ENCODE measurements at regions not wholly inside any gene's neighbourhood (a gene's known extent, or its start where the extent isn't known, plus 50 kb on each side); places are given as distances from the start of the nearest gene placed in this dataset.

- H3K27ac ChIP-seq (ENCODE audit: low read length): no peak overlapping the region
- H2AFZ ChIP-seq (ENCODE audit: low read depth, low read length): no peak overlapping the region
- no peaks in the 10 kb centered on the region for H3K27me3 ChIP-seq (ENCODE audit: insufficient read depth, low read depth, low read length)
- H3K9me3 ChIP-seq (ENCODE audit: low read length): no peaks in the 10 kb centered on the region
- H3F3A ChIP-seq (ENCODE audit: insufficient read depth, low read length, poor library complexity, severe bottlenecking): peaks cover 4% of the 10 kb centered on the region
- no peaks in the 10 kb centered on the region for H4K20me1 ChIP-seq (ENCODE audit: insufficient read depth)
- H3K36me3 ChIP-seq (ENCODE audit: insufficient read depth, low read length): no peaks in the 10 kb centered on the region
- no peaks in the 10 kb centered on the region for H3K9me2 ChIP-seq (ENCODE audit: insufficient read depth, low read length)
- TF ChIP-seq EP300 (conservative IDR thresholded peaks at IDR 0.05; ENCODE audit: poor library complexity, severe bottlenecking) (no peak), EZH2 (IDR thresholded peaks at IDR 0.05; ENCODE audit: borderline replicate concordance, insufficient read depth, low read length, poor library complexity, severe bottlenecking) (no peak), TAF1 (IDR thresholded peaks at IDR 0.05; ENCODE audit: low read depth) (no peak), REST (IDR thresholded peaks at IDR 0.05; ENCODE audit: borderline replicate concordance) (no peak), MXI1 (conservative IDR thresholded peaks at IDR 0.05; ENCODE audit: poor library complexity, severe bottlenecking) (no peak), CTCF (IDR thresholded peaks at IDR 0.05; ENCODE audit: poor library complexity, severe bottlenecking) (no peak), RAD21 (conservative IDR thresholded peaks at IDR 0.05) (no peak), POLR2AphosphoS5 (IDR thresholded peaks at IDR 0.05) (no peak), SMC3 (conservative IDR thresholded peaks at IDR 0.05; ENCODE audit: poor library complexity) (no peak)
- no peaks in the 10 kb centered on the region for H3K79me2 ChIP-seq (replicated peaks; ENCODE audit: insufficient read depth, low read length)
- H3K4me3 ChIP-seq (ENCODE audit: low read length): no peak overlapping the region
- H3K9ac ChIP-seq (ENCODE audit: low read length): no peak overlapping the region
- H3K4me2 ChIP-seq (ENCODE audit: low read length): no peak overlapping the region
These were observed 342.7 kb downstream of the DIRAS2 start for GRCh38 chr9:90299968-90300367.

GRCh38 chr9:90300611-90301276 is 341.9 kb downstream of the DIRAS2 start:
- Histone ChIP-seq H4K20me1 (ENCODE audit: insufficient read depth) (no peaks in the 10 kb centered on the region), H3K4me3 (ENCODE audit: low read length) (peak overlapping the region; percentile 33), H2AFZ (ENCODE audit: low read depth, low read length) (no peak overlapping the region), H3K79me2 (replicated peaks; ENCODE audit: insufficient read depth, low read length) (no peaks in the 10 kb centered on the region), H3K4me2 (ENCODE audit: low read length) (no peak overlapping the region), H3K27ac (ENCODE audit: low read length) (peak overlapping the region; percentile 33), H3K27me3 (ENCODE audit: insufficient read depth, low read depth, low read length) (no peaks in the 10 kb centered on the region), H3K9me3 (ENCODE audit: low read length) (no peaks in the 10 kb centered on the region), H3K36me3 (ENCODE audit: insufficient read depth, low read length) (no peaks in the 10 kb centered on the region), H3K9ac (ENCODE audit: low read length) (no peak overlapping the region), H3K9me2 (ENCODE audit: insufficient read depth, low read length) (no peaks in the 10 kb centered on the region), H3F3A (ENCODE audit: insufficient read depth, low read length, poor library complexity, severe bottlenecking) (peaks cover 4% of the 10 kb centered on the region)
- no peak for TF ChIP-seq REST (IDR thresholded peaks at IDR 0.05; ENCODE audit: borderline replicate concordance)
- no peak for TF ChIP-seq MXI1 (conservative IDR thresholded peaks at IDR 0.05; ENCODE audit: poor library complexity, severe bottlenecking)
- TF ChIP-seq SMC3 (conservative IDR thresholded peaks at IDR 0.05; ENCODE audit: poor library complexity): no peak
- no peak for TF ChIP-seq RAD21 (conservative IDR thresholded peaks at IDR 0.05)
- no peak for TF ChIP-seq EP300 (conservative IDR thresholded peaks at IDR 0.05; ENCODE audit: poor library complexity, severe bottlenecking)
- TF ChIP-seq CTCF (IDR thresholded peaks at IDR 0.05; ENCODE audit: poor library complexity, severe bottlenecking): no peak
- TF ChIP-seq EZH2 (IDR thresholded peaks at IDR 0.05; ENCODE audit: borderline replicate concordance, insufficient read depth, low read length, poor library complexity, severe bottlenecking): no peak
- TF ChIP-seq TAF1 (IDR thresholded peaks at IDR 0.05; ENCODE audit: low read depth): no peak
- no peak for TF ChIP-seq POLR2AphosphoS5 (IDR thresholded peaks at IDR 0.05)
